ENCODE measurements at regions not wholly inside any gene's neighbourhood (a gene's known extent, or its start where the extent isn't known, plus 50 kb on each side); places are given as distances from the start of the nearest gene placed in this dataset.

GRCh38 chr4:132230025-132230424 lies 919.1 kb upstream of the PCDH10 start:
- TF ChIP-seq CTCF (IDR thresholded peaks at IDR 0.05; ENCODE audit: low read depth, low read length, missing input control), result no peak
- TF ChIP-seq GABPA (IDR thresholded peaks at IDR 0.05 in 1 of 2, conservative IDR thresholded peaks at IDR 0.05 in 1 of 2), result no peak
- no peak for TF ChIP-seq RAD21 (IDR thresholded peaks at IDR 0.05)
- TF ChIP-seq NR2F2 (IDR thresholded peaks at IDR 0.05), result no peak
- no peak for TF ChIP-seq SP1 (IDR thresholded peaks at IDR 0.05)
- TF ChIP-seq YY1 (IDR thresholded peaks at IDR 0.05), result no peak
- no peak for TF ChIP-seq ZBTB33 (IDR thresholded peaks at IDR 0.05)
- TF ChIP-seq TAF1 (conservative IDR thresholded peaks at IDR 0.05), result no peak
- TF ChIP-seq MAX (IDR thresholded peaks at IDR 0.05), result no peak
- no peak for TF ChIP-seq EGR1 (IDR thresholded peaks at IDR 0.05; ENCODE audit: low read depth in 2 of 2)
- TF ChIP-seq REST (IDR thresholded peaks at IDR 0.05), result no peak
- TF ChIP-seq ATF3 (IDR thresholded peaks at IDR 0.05), result no peak
- no peak for TF ChIP-seq RXRA (IDR thresholded peaks at IDR 0.05)
- TF ChIP-seq FOXA1 (IDR thresholded peaks at IDR 0.05), result no peak

Data from liver (tissue), 3 donors.